ENCODE measurements at regions not wholly inside any gene's neighbourhood (a gene's known extent, or its start where the extent isn't known, plus 50 kb on each side); places are given as distances from the start of the nearest gene placed in this dataset.

DNA sequence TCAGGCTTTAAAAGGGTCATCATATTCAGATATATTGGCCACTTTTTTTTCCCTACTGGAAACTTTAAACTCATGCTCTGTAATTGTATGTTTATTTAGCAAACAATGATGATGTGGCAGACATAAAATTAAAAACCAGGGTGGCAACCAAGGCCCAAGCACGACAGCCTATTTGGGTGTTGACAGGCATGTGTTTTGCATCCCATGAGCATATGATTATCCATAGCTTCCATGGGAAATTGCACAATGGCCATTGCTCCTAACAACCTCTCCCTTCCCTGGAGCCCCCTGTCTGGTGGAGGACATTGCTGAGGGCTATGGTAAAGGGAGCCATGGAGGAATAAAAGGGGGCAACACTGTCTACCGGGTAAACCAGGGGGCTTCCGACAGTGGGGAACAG lies 134.7 kb downstream of the GAS1 start:
- no peaks in the 10 kb centered on the region for H3K4me1 ChIP-seq (ENCODE audit: insufficient read depth, poor library complexity, severe bottlenecking)
- no peaks in the 10 kb centered on the region for H3K9me3 ChIP-seq (ENCODE audit: severe bottlenecking)
- H3K36me3 ChIP-seq (ENCODE audit: low read depth): no peaks in the 10 kb centered on the region
- no peak for DNase-seq (ENCODE audit: low spot score)
- H3K27ac ChIP-seq (ENCODE audit: poor library complexity, severe bottlenecking): no peak overlapping the region
- no peak for TF ChIP-seq CTCF (IDR thresholded peaks at IDR 0.05; ENCODE audit: poor library complexity, severe bottlenecking)
- no peaks in the 10 kb centered on the region for H3K27me3 ChIP-seq (ENCODE audit: insufficient read depth, poor library complexity, severe bottlenecking)
- H3K4me3 ChIP-seq (ENCODE audit: severe bottlenecking): no peak overlapping the region
- no peak for ATAC-seq (ENCODE audit: low read depth)

DNA sequence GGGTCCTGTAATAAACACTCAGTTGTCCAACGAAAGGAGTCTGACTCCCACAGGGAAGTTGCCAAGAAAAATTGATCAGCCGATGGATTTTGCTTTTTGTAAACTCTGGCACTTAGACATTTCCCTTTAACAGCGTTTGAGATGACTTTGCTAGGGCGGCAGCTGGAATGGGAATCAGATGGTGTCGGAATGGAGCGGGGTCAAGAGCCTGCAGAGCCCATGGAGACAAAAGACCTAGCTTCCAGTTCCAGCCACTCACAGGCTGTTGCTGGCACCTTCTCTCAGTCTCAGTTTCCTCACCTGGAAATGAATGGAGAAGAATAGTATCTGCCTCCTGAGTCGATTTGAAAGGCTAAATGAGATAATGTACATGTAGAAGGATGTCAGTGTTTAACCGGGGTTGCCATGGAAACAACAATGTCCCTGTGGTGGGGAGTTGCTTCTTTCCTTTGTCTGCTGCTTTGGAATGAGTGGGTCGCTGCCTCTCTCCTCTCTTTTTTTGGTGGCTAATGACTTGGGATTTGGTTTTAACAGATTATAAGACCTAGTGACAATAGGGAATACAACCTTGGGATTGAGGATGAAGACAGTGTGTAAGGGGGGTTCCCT lies 137.4 kb downstream of the GAS1 start:
- DNase-seq (ENCODE audit: low spot score) (no peak), ATAC-seq (ENCODE audit: low read depth) (no peak)
- H3K4me3 ChIP-seq (ENCODE audit: severe bottlenecking): no peak overlapping the region
- TF ChIP-seq CTCF (IDR thresholded peaks at IDR 0.05; ENCODE audit: poor library complexity, severe bottlenecking): no peak
- H3K9me3 ChIP-seq (ENCODE audit: severe bottlenecking): no peaks in the 10 kb centered on the region
- no peaks in the 10 kb centered on the region for H3K4me1 ChIP-seq (ENCODE audit: insufficient read depth, poor library complexity, severe bottlenecking)
- H3K27ac ChIP-seq (ENCODE audit: poor library complexity, severe bottlenecking): no peak overlapping the region
- H3K36me3 ChIP-seq (ENCODE audit: low read depth): no peaks in the 10 kb centered on the region
- H3K27me3 ChIP-seq (ENCODE audit: insufficient read depth, poor library complexity, severe bottlenecking): no peaks in the 10 kb centered on the region

GRCh38 chr9:86809151-86809550 lies 138.2 kb downstream of the GAS1 start:
- DNase-seq (ENCODE audit: low spot score) (no peak), ATAC-seq (ENCODE audit: low read depth) (no peak)
- Histone ChIP-seq H3K36me3 (ENCODE audit: low read depth) (no peaks in the 10 kb centered on the region), H3K27ac (ENCODE audit: poor library complexity, severe bottlenecking) (no peak overlapping the region), H3K4me3 (ENCODE audit: severe bottlenecking) (no peak overlapping the region), H3K9me3 (ENCODE audit: severe bottlenecking) (no peaks in the 10 kb centered on the region), H3K27me3 (ENCODE audit: insufficient read depth, poor library complexity, severe bottlenecking) (no peaks in the 10 kb centered on the region), H3K4me1 (ENCODE audit: insufficient read depth, poor library complexity, severe bottlenecking) (no peaks in the 10 kb centered on the region)
- TF ChIP-seq CTCF (IDR thresholded peaks at IDR 0.05; ENCODE audit: poor library complexity, severe bottlenecking): no peak

DNA sequence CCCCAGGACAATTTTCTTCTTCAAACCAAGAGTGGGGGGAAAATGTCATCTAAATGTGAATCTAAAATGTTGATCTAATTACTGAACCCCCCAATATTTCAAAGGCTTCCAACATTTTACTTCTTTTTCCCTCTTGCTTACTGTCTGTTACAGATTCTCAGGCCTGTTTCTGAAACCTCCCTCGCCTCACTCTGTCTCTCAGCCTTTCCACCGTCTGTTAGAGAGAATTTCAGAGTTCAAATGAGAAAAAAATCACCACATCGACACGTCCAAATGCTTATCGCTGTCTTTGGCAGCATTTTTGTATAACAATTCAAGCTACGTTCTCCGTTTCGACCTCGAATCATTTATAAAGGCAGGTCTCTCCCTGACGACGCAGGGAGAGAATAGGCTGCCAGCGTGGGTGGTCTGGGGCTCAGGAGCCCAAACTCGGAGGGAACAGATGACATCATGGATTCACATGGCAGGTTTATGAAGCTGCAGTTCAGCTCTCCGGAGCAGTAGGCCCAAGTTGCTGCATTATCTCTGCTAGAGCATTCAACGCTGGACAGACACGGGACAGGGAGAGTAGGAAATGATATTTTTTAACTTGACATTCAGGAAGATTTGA lies 139.8 kb downstream of the GAS1 start:
- H3K4me3 ChIP-seq (ENCODE audit: severe bottlenecking): no peak overlapping the region
- no peaks in the 10 kb centered on the region for H3K36me3 ChIP-seq (ENCODE audit: low read depth)
- peaks cover 2% of the 10 kb centered on the region for H3K9me3 ChIP-seq (ENCODE audit: severe bottlenecking)
- DNase-seq (ENCODE audit: low spot score) (no peak), ATAC-seq (ENCODE audit: low read depth) (no peak)
- no peaks in the 10 kb centered on the region for H3K27me3 ChIP-seq (ENCODE audit: insufficient read depth, poor library complexity, severe bottlenecking)
- no peak for TF ChIP-seq CTCF (IDR thresholded peaks at IDR 0.05; ENCODE audit: poor library complexity, severe bottlenecking)
- no peaks in the 10 kb centered on the region for H3K4me1 ChIP-seq (ENCODE audit: insufficient read depth, poor library complexity, severe bottlenecking)
- no peak overlapping the region for H3K27ac ChIP-seq (ENCODE audit: poor library complexity, severe bottlenecking)

- Histone ChIP-seq H3K27ac (ENCODE audit: poor library complexity, severe bottlenecking) (no peak overlapping the region), H3K36me3 (ENCODE audit: low read depth) (no peaks in the 10 kb centered on the region), H3K4me1 (ENCODE audit: insufficient read depth, poor library complexity, severe bottlenecking) (no peaks in the 10 kb centered on the region), H3K4me3 (ENCODE audit: severe bottlenecking) (no peak overlapping the region), H3K27me3 (ENCODE audit: insufficient read depth, poor library complexity, severe bottlenecking) (no peaks in the 10 kb centered on the region), H3K9me3 (ENCODE audit: severe bottlenecking) (peaks cover 3% of the 10 kb centered on the region)
- DNase-seq (ENCODE audit: low spot score) (no peak), ATAC-seq (ENCODE audit: low read depth) (no peak)
- TF ChIP-seq CTCF (IDR thresholded peaks at IDR 0.05; ENCODE audit: poor library complexity, severe bottlenecking): no peak
Observed at GRCh38 chr9:86804011-86804410, 143.3 kb downstream of the GAS1 start.
